GM18498 (cell line): ENCODE measurements at regions not wholly inside any gene's neighbourhood (a gene's known extent, or its start where the extent isn't known, plus 50 kb on each side); places are given as distances from the start of the nearest gene placed in this dataset.

Experiments
- ATAC-seq: cut with Tn5 transposase; IDR thresholded peaks from one replicate; pipeline ENCODE4 v1.9.1; 2021; ENCODE audit warnings: mild to moderate bottlenecking, moderate library complexity; ENCODE audit not compliant: unreplicated experiment

DNA sequence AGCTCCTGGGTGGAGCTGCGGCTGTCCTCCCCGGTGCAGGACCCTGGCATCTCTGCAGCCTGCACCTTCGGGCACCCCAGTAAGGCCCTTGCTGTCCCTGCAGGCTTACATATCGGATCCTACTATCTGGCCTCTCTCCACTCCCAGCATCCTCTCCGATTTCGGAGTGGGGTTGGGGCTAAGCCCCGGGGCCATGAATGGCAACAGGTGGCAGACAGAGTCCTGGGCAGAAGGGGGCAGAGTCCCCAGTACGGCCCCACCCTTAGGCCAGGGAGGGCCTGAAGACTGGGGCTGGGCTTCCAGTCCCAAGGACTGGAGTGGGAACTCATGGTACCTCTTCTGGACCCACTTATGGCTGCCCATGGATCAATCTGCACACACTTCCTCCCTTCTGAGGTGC is 180.4 kb upstream of the MC4R start:
- no peak for ATAC-seq

DNA sequence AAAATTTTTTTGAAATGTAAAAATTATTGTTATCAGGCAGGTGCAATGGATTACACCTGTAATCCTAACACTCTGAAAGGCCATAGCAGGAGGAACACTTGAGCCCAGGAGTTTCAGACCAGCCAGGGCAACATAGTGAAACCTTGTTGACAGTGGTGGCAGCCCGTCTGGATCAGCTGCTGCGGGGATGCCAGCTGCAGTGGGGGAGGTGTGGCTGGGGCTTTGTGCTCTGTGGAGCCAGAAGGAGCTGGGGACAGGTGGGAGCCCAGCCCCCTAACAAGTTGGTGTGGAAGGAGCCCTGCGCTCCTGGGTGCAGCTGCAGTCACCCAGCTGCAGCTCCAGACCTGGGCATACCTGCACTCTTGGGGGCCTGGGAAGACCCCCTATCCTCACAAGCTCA is 182.4 kb upstream of the MC4R start:
- peak; percentile 55 for ATAC-seq

DNA sequence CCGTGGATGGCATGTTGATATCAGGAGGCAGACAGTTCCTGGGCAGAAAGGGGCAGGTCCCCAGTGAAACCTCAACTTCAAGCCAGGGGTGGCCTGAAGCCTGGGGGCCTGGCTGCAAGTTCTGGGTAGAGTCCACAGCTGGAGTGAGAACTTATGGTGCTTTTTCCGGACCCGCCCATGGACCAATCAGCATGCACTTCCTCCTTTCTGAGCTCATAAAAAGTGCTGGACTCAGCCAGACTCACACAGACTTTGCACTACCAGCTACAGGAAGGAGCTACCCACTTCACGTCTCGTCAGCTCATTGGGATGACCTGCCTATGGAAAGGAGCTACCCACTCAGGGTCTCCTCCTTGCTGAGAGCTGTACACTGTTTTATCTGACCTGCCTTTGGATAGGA is 183.1 kb upstream of the MC4R start:
- ATAC-seq: no peak

DNA sequence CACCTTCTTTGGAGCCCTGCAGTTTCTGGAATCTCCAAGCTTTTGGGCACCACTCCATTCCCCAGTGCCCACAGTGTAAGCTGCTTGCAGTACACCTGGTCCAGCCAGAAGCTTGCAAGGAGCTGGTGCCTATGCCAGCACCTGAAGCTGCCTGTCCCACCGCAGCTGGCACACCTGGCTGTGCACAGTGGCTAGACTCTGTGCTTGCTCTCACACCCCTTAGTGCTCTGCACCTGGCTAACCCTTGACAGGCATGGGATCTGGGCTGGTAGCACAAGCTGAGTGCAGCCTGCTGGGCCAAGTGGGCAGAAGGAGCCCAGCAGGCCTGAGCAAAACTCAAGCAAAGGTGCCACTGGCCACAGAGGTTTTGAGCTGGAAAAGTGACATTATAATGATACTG is 183.8 kb upstream of the MC4R start:
- no peak for ATAC-seq

DNA sequence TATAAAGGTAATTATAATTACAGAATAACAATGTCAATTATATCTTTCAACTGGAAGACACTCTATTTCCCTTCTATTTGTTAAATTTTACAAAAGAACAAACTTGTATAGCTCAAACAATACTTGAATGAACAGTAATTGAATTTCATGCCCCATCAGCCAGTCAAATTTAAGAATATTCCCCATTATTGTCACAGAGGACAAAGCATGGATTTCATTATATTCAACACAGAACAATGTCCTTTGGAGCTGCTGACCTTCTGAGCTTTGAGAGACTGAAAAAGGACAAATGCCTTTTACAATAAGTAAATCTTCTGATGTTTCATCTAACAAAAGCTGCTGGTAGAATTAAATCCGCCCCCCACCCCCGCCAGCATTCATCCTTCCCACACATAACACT is 187.5 kb upstream of the MC4R start:
- ATAC-seq: no peak

DNA sequence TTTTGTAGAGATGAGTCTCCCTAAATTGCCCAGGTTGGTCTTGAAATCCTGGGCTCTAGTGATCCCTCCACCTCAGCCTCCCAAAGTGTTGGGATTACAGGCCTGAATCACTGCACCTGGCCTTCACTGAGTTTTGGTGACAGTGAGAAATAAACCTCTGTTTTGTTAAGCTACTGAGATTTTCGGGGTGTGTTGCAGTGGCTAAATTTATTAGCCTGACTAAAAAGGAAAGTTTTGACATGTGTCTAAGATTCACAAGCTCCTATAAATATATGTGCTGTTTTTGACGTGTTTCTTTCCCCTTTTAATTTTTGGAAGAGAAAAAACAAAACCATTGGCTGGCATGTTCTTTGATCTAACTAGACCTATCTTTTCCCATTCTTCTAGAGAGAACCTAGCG is 190.5 kb upstream of the MC4R start:
- ATAC-seq: no peak

DNA sequence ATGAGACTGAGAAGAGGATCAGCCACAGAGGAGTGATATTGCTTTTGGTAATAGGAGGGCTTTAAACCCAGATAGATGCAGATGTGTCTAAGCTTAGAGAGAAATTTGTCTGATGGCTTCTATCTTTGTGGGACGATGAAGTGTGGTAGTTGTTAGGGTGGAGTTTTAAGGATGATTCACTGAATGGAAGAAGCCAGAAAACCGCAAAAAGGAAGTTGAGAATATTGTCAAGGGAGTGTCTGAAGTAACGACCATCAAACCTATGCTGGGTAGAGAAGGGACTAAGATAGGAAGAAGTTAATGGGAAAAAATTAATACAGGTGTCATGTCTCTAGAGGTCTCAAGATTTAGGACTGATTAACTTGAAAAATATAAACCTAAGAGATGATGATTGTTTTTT is 195.6 kb upstream of the MC4R start:
- no peak for ATAC-seq

DNA sequence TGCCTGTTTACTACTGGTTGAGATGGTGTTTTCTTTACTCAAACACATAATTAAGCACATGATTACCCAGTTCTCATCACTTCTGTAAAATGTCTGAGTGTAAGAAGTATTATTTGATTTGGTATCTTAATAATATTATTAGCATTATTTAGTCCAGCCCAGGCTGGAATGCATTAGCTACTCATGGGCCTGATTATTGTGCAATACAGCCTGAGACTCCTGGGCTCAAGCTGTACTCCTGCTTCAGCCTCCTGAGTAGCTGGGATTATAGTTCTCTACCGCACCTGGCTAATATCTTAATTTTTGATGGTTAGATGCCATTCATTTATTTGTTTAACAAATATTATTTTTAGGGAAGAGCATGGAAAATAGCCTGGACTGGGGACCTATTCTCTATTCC is 197.6 kb upstream of the MC4R start:
- no peak for ATAC-seq

DNA sequence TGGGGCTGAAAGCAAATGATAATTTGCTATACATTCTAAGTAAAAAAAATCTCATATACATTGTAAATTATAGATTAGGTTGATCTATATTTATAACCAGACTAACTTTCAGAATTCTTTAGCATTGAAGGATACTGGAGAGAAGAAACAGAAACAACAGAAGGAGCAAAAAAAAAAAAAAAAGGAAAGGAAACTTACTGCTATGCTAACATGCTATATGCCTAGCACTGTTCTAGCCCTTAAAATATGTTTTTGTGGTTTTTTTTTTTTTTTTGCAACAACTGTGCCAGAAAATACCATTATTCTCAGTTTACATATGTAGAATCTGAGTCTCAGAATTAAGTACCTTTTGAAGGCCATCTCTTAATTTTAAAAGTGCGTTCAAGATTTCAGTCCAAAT is 204.9 kb upstream of the MC4R start:
- ATAC-seq: no peak

DNA sequence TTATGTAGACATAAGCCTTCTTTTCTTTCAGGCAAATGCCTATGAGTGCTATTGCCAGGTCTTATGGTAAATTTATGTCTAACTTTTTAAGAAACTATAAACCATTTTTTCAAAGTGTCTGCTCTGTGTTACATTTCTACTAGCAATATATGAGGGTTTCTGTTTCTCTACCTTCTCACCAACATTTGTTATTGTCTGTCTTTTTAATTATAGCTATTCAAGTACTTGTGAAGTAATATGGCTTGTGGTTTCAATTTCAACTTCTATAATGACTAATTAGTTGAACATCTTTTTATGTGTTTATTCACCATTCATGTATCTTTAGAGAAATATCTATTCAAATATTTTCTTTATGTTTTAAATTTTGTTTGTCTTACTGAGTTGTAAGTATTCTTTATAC is 213.1 kb upstream of the MC4R start:
- no peak for ATAC-seq

DNA sequence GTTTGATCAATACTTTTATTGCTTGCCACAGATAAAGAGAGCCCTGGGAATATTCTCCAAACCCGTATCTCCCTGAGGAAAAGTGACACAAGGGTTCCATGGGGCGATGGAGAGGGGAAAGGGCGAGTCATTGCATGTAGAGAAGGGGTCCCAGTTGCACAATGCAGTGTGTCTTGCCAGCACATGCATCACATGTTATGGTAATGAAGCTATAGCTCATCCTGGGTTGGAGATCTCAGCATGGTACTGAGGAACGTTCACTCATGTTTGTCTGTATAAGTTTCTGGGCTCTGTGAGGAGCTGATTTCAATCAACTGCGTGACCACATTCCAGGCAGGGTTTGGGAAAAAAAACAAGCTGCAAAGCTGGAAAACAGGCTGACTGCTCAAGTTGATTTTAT is 220.7 kb upstream of the MC4R start:
- no peak for ATAC-seq

DNA sequence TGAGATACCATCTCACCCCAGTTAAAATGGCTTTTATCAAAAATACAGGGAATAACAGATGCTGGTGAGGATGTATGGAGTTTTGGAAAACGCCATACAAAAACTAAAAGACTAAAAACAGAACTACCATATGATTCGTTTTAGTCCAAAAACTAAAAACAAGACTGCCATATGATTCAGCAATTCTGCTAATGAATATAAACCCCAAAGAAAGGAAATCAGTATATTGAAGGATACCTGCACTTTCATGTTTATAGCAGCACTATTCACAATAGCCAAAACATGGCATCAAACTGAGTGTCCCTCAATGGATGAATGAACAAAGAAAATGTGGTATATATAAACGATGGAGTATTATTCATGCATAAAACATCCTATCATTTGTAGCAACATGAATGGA is 224.4 kb upstream of the MC4R start:
- ATAC-seq: no peak

DNA sequence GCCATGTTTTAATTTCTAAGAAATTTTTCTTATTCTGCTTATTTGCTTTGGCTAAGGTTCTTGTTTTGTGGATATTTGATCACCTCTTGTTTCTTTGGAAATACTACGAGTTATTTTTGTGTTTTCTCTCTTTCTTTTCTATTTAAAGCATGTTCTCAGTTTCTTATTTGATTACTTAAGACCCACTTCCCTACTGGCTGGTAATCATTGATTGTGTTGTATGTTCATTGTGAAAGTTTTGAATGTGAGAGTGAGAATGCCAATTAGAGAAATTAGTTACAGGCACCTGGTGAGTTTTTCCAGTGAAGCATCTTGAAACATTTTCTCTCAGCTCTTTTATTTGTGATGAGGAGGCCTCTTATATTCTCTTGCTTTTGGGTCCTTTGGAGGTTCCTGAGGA is 226.7 kb upstream of the MC4R start:
- peak; percentile 97 for ATAC-seq

DNA sequence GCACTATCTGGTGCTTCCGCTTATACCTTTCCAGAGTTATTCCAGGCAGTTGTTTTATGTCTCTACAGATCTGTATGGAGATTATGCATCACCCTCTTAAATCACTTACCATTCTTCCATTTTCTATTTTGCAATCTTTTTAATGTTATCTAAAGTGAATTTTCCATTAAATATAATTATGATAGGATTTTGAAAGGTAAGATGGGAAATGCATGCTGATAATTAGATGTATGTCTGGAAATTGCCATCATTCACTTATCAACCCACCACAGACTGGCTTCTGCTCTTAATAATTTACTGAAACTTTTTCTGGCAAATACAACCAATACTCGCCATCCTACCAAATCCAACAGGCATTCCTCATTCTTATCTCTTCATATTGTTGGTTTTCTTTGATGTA is 227.4 kb upstream of the MC4R start:
- no peak for ATAC-seq

DNA sequence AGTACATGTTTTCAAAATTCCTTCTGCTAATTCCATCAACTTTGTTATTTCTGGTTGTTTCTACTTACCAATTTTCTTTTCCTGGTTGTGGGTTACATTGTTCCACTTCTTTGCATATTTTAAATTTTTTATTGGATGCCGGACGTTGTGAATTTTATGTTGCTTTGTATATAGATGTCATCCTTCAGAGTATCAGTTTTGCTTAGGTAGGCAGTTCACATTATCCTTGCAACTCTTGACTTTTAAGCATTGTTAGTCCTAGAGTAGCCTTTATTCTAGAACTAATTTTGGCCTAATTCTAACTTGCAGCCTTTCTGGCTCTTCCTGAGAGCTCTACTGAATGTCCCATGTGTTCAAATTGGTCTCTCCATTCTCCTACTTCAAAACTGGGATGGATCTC is 228.7 kb upstream of the MC4R start:
- ATAC-seq: no peak

DNA sequence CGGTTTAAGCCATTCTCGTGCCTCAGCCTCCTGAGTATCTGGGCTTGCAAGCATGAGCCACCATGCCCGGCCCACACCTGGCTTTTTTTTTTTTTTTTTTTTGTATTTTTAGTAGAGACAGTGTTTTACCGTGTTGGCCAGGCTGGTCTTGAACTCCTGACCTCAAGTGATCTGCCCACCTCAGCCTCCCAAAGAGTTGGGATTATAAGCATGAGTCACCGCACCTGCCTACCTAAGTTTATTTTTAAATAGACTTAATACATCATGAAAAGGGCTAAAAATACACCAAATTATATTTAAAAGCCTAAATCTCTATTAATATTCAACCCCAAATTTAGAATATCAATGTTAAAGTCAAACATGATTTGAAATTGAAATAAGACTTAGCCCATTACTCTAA is 250.8 kb upstream of the MC4R start:
- ATAC-seq: no peak

DNA sequence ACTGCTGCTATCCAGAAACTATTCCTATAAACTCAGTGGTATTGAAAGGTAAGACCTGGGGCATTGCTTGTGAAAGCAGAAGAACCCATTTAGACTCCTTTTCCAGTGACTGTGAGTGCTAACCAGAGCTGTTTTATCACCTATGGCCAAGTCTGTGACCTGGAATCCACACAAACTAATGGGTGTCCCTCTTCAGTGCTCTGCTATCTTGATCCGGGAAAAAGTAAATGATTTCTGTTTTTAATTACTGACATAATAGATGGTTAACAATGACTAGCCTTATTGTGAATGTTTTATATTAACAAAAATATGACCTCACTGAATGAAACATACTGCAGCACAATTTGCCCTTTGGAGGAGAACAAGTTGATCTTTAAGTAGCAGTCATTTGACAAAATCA is 251.6 kb upstream of the MC4R start:
- ATAC-seq: no peak

DNA sequence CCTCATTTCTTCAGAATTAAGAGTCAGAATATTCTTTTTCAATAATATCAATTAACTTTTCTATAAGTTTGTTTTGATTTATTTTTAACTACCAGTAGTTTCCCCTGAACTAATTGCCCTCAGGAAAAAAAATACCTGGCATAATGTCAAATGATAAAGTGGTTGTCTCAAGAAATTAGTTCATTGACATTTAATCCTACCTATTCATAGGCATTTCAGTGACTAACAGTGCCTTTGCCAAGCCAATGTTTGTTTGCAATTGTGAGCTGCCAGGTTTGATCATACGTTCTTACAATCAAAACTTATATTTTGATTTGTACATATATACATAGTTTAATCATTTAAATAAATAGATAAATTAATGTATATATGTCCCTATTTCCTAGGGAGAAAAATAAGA is 267.3 kb upstream of the MC4R start:
- ATAC-seq: no peak

DNA sequence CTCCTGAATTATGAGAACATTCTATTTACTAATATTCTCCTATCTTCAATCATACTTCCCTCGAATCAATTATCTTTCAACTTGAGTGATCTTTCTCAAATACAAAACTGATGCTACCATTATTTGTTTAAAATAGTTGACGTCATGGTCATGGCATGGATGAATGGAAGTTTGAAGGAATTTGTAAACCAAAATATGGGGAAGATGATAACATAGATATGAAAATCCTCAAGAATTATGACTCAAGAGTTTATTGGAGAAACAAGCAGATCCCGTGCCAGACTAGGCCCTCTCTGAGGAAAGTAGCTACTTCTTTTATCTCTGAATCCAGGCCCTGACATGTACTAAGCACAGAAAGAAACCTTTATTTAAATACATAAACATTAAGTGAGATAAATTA is 270.4 kb upstream of the MC4R start:
- no peak for ATAC-seq

DNA sequence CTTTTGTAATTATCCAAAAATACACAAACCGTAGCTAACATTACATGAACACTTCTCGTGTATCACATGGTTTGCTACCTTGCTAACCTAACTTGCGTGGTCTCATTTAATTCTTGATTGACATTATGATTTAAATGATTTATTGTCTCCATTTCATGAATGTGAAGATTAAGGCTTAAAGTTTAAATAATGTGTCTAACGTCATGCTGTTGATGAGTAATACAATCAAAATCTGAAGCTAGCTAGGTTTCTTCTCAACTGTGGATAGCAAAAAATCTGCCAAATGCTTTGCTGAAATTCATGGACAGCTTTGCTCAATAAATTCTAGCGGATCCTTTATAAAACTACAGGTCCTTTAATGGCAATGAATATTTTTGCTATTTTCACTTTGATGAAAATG is 274.1 kb upstream of the MC4R start:
- no peak for ATAC-seq

DNA sequence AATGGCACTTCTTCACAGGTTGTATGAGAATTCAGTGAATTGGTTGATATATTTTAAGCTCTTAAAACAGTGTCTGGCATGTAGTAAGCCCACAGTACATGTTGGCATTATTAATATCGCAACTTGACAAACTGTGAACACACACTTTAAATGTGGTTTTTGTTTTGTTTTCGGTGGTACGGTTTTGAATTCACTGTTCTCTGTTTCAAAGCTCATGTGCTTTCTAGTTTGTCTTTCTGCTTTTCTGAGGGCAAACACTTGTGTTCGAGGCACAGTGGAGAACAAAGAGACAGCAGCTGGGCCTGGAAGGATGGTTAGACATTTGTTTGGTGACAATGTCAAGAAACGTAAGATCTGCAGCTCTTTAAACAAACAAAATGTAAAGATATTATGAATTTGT is 276.5 kb upstream of the MC4R start:
- ATAC-seq: peak; percentile 99

DNA sequence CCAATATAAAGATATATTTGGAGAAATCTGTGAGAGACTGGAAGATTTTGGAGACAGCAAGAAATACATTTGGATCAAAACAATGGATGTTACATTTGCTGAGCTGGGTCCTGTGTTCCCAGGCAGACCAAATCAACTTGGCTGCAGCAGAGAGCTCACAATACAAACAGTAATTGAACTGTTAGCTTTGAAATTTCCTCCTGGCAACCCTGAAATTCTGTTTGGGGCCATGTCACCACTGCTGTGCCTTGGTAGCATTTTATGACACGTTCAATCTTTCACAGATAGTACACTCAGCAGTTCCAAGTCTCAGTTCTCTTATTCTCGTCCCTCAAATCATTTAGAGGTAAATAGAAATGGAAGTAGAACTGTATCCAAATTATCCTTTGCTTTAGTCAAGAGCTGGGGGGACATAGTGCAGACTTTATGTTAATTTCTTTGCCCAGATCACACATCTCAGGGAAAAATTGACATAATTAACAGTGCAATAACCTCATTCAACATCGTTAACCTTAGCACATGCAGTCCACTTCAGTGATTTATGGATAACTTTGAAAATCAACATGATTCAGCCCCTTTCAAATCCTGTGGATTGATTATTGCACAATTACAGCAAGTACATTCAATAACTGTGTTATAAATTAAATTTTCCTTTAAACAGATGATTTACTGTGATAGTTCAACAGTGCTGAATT is 277.4 kb upstream of the MC4R start:
- no peak for ATAC-seq

DNA sequence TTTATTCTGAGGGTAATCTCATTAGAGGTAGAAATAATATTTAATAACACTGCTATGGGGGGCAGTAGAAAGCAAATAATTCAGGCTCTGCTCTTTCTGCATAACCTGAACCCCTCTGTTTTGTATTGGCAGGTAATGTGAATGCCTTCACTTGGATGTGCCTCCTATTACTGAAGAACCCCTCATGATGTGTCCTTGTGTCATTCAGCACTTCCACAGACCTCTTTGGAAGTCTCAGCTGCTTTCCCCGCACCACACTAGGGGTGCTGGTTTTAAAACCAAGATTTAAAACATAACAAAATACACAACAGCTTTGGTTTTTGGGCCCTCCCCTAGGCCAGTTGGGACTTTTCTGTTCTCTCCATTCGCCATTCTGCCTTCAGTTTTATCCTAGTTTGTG is 281.7 kb upstream of the MC4R start:
- no peak for ATAC-seq

DNA sequence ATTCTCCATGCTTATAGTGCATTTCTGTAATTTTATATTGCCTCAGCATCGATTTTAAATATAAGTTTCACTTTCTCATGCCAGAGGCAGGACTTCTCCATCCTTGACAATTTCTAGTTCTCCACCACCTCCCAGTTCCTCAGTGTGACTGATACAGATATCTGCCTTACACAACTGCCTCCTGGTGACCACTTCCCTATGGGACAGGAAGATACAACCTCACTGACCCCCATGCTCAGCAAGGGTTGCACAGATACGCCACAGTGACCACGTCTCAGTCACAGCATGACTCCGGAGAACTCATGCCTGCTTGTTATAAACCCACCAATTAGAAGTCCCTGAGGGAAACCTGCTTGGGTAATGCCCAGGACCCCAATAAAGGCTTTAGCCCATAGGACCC is 284.0 kb upstream of the MC4R start:
- ATAC-seq: no peak
